Erythroblast (primary cell): ENCODE measurements at regions not wholly inside any gene's neighbourhood (a gene's known extent, or its start where the extent isn't known, plus 50 kb on each side); places are given as distances from the start of the nearest gene placed in this dataset.
A peak's percentile ranks its signal among the peaks of the same experiment; 100 is the strongest.

Experiments
- DNase-seq, 2 experiments: peaks; one replicate each; lab custom pipeline; 2025; lab: John Stamatoyannopoulos, UW
- GATA1 ChIP-seq: IDR thresholded peaks from 2 replicates; pipeline ENCODE4 v1.6.1; 2011; ENCODE audit warnings: low read depth, mild to moderate bottlenecking, control low read depth, low read length, moderate library complexity
- POLR2A ChIP-seq: IDR thresholded peaks from 2 replicates; pipeline ENCODE4 v1.6.1; 2011; ENCODE audit warnings: mild to moderate bottlenecking, low read length

GRCh38 chr22:27673839-27674238 lies 127.7 kb downstream of the MN1 start:
- TF ChIP-seq POLR2A (no peak), GATA1 (no peak)

GRCh38 chr22:27674261-27674923 lies 127.2 kb downstream of the MN1 start:
- TF ChIP-seq GATA1 (no peak), POLR2A (no peak)
- DNase-seq: no peak

More at GRCh38 chr22:27673839-27674238, 127.7 kb downstream of the MN1 start:
- no peak for DNase-seq

- peak in 1 of 2 experiments; percentile 13 for DNase-seq
- TF ChIP-seq POLR2A (no peak), GATA1 (no peak)
Observed at GRCh38 chr22:27676545-27677213, 124.9 kb downstream of the MN1 start.

GRCh38 chr22:27677905-27678458 lies 123.6 kb downstream of the MN1 start:
- TF ChIP-seq GATA1 (no peak), POLR2A (no peak)
- no peak for DNase-seq

GRCh38 chr22:27679176-27679575 lies 122.4 kb downstream of the MN1 start:
- TF ChIP-seq POLR2A (no peak), GATA1 (no peak)

GRCh38 chr22:27679693-27680488 lies 121.7 kb downstream of the MN1 start:
- TF ChIP-seq GATA1 (no peak), POLR2A (no peak)
- no peak for DNase-seq

More at GRCh38 chr22:27679176-27679575, 122.4 kb downstream of the MN1 start:
- DNase-seq: no peak

- no peak for DNase-seq
Observed at GRCh38 chr22:27680636-27681035, 120.9 kb downstream of the MN1 start.

GRCh38 chr22:27681037-27681436 lies 120.5 kb downstream of the MN1 start:
- TF ChIP-seq POLR2A: no peak
- no peak for TF ChIP-seq GATA1
- no peak for DNase-seq

More at GRCh38 chr22:27680636-27681035, 120.9 kb downstream of the MN1 start:
- TF ChIP-seq GATA1: no peak
- TF ChIP-seq POLR2A: no peak

- no peak for TF ChIP-seq GATA1
- no peak for TF ChIP-seq POLR2A
Observed at GRCh38 chr22:27682437-27682836, 119.1 kb downstream of the MN1 start.

GRCh38 chr22:27684901-27685300 lies 116.7 kb downstream of the MN1 start:
- DNase-seq: no peak
- TF ChIP-seq POLR2A (no peak), GATA1 (no peak)

More at GRCh38 chr22:27682437-27682836, 119.1 kb downstream of the MN1 start:
- DNase-seq: peak; percentile 24 to 46

- peak in 1 of 2 experiments; percentile 30 for DNase-seq
- TF ChIP-seq GATA1: no peak
- no peak for TF ChIP-seq POLR2A
Observed at GRCh38 chr22:27685515-27685914, 116.0 kb downstream of the MN1 start.

GRCh38 chr22:27685970-27686369 lies 115.6 kb downstream of the MN1 start:
- no peak for TF ChIP-seq POLR2A
- DNase-seq: no peak

- TF ChIP-seq POLR2A: no peak
- TF ChIP-seq GATA1: no peak
- DNase-seq: no peak
Observed at GRCh38 chr22:27686534-27686933, 115.0 kb downstream of the MN1 start.
